ENCODE measurements at regions not wholly inside any gene's neighbourhood (a gene's known extent, or its start where the extent isn't known, plus 50 kb on each side); places are given as distances from the start of the nearest gene placed in this dataset.

GRCh38 chr11:93080146-93080759, 110.8 kb downstream of the MTNR1B start:
- DNase-seq, result no peak

GRCh38 chr11:93081694-93082093, 112.2 kb downstream of the MTNR1B start:
- no peak for DNase-seq

- DNase-seq, result no peak
Observed at GRCh38 chr11:93082900-93083299, 113.4 kb downstream of the MTNR1B start.

- DNase-seq, result no peak
Observed at GRCh38 chr11:93084727-93085505, 112.9 kb downstream of the SLC36A4 start.

- DNase-seq, result no peak
Observed at GRCh38 chr11:93089474-93090102, 108.2 kb downstream of the SLC36A4 start.

Data from 8988T (cell line).